Type B pancreatic cell (in vitro differentiated cells): ENCODE measurements at regions not wholly inside any gene's neighbourhood (a gene's known extent, or its start where the extent isn't known, plus 50 kb on each side); places are given as distances from the start of the nearest gene placed in this dataset.

Experiments used
- DNase-seq: peaks from one replicate; pipeline ENCODE4 v3.0.0; 2021; ENCODE audit warnings: mixed read lengths; ENCODE audit not compliant: unreplicated experiment; ENCODE audit errors: extremely low spot score
- H3K27ac Mint-ChIP-seq: 2 replicates; pipeline ENCODE4 v1.8.0; 2021; ENCODE audit warnings: mild to moderate bottlenecking, mixed read lengths
- H3K27me3 Mint-ChIP-seq: 2 replicates; pipeline ENCODE4 v1.8.0; 2021; ENCODE audit warnings: mixed read lengths
- H3K36me3 Mint-ChIP-seq: 2 replicates; pipeline ENCODE4 v1.8.0; 2021; ENCODE audit warnings: mixed read lengths
- H3K4me1 Mint-ChIP-seq: one replicate; pipeline ENCODE4 v1.8.0; 2021; ENCODE audit warnings: mixed read lengths; ENCODE audit not compliant: unreplicated experiment
- H3K4me3 Mint-ChIP-seq: 2 replicates; pipeline ENCODE4 v1.8.0; 2021; ENCODE audit warnings: mild to moderate bottlenecking, mixed read lengths
- H3K9me3 Mint-ChIP-seq: 2 replicates; pipeline ENCODE4 v1.8.0; 2021; ENCODE audit warnings: mixed read lengths
- TF ChIP-seq, protein P1 (sequence below): fragments of 200-600 bp; sonication (generic); conservative IDR thresholded peaks from 2 replicates; pipeline ENCODE4 v1.5.0; 2021; ENCODE audit warnings: antibody characterized with exemption, mild to moderate bottlenecking

DNA sequence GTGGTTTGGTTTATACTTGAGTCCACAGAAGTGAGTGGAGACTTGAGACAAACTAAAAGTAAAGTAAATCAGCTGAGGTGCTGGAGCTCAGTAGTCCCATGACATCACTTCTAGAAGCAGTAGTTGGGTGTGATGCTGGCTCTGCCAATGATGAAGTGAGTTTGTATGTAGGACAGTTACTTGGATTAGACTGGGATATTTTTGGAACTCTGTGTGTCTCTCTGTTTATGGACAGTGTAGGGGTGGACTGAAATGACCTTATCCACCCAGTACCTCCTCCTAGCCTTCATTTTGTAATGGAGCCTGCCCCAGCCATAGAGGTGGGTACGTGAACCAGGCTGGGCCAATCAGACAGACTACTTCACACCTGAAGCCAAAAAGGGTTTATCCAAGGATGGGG lies 52.2 kb downstream of the POLR1D start:
- TF ChIP-seq, protein P1, sequence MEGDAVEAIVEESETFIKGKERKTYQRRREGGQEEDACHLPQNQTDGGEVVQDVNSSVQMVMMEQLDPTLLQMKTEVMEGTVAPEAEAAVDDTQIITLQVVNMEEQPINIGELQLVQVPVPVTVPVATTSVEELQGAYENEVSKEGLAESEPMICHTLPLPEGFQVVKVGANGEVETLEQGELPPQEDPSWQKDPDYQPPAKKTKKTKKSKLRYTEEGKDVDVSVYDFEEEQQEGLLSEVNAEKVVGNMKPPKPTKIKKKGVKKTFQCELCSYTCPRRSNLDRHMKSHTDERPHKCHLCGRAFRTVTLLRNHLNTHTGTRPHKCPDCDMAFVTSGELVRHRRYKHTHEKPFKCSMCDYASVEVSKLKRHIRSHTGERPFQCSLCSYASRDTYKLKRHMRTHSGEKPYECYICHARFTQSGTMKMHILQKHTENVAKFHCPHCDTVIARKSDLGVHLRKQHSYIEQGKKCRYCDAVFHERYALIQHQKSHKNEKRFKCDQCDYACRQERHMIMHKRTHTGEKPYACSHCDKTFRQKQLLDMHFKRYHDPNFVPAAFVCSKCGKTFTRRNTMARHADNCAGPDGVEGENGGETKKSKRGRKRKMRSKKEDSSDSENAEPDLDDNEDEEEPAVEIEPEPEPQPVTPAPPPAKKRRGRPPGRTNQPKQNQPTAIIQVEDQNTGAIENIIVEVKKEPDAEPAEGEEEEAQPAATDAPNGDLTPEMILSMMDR = no peak
- no peaks in the 10 kb centered on the region for H3K4me1 Mint-ChIP-seq
- no peak for DNase-seq
- H3K27ac Mint-ChIP-seq = no peak overlapping the region
- H3K9me3 Mint-ChIP-seq = peaks cover 5% of the 10 kb centered on the region
- no peaks in the 10 kb centered on the region for H3K27me3 Mint-ChIP-seq
- H3K36me3 Mint-ChIP-seq = no peaks in the 10 kb centered on the region
- H3K4me3 Mint-ChIP-seq = no peak overlapping the region

DNA sequence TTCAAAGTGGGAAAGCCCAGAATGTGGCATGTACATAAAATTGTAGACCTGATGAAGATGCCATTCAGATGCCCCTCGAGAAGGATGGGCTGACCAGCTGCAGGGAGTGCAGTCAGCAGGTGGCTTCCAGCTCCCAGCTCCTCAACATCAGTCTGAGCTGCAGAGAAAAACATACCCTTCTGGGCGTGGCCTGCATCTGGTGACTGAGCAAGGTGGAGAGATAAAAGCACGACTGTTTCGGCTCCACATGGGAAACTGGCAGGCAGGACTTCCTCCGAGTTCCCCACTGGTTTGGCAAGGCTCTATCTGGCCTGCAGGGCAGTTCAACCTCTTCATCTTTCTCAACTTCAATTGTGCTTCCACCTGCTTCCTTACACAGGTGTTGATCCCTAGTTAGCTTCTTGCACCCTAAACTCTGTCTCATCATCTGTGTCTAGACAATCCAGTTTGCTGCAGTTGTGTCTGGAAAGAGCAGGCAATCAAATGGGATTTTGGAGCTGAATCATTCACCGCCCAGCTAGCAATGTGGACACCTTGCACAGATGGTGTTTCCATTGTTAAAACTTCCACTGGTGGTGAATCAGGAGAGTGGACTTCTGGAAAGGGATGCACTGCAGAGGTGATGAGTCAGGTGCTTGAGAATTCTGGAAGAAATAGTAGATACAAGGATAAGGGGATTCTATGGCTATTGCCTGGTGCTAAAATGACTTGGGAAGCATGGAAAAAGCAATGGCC lies 56.8 kb downstream of the POLR1D start:
- no peak overlapping the region for H3K27ac Mint-ChIP-seq
- no peak overlapping the region for H3K4me3 Mint-ChIP-seq
- H3K9me3 Mint-ChIP-seq = no peaks in the 10 kb centered on the region
- no peak for DNase-seq
- H3K36me3 Mint-ChIP-seq = no peaks in the 10 kb centered on the region
- peaks cover 30% of the 10 kb centered on the region for H3K27me3 Mint-ChIP-seq
- no peaks in the 10 kb centered on the region for H3K4me1 Mint-ChIP-seq
- TF ChIP-seq, protein P1 = no peak

DNA sequence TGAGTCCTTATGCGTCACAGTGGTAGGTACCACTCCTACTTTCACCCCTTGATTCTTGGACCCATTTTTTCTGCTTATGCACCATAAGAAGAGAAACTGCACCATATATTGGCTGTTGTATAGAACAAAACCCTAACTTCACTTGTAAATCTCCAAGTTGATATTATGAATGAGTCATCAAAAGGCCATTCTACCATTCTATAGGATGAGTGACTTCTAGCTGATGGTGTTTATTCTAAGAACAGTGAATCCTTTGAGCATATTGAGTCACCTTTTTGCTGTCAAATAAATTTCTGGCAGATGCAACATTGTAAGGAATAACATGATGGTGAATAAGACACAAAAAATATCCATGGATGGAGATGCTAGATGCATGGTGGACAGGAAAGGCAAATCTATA lies 57.7 kb downstream of the POLR1D start:
- DNase-seq = no peak
- peaks cover 34% of the 10 kb centered on the region for H3K27me3 Mint-ChIP-seq
- H3K4me1 Mint-ChIP-seq = no peaks in the 10 kb centered on the region
- H3K4me3 Mint-ChIP-seq = no peak overlapping the region
- no peak overlapping the region for H3K27ac Mint-ChIP-seq
- no peaks in the 10 kb centered on the region for H3K36me3 Mint-ChIP-seq
- TF ChIP-seq, protein P1 = no peak
- no peaks in the 10 kb centered on the region for H3K9me3 Mint-ChIP-seq

DNA sequence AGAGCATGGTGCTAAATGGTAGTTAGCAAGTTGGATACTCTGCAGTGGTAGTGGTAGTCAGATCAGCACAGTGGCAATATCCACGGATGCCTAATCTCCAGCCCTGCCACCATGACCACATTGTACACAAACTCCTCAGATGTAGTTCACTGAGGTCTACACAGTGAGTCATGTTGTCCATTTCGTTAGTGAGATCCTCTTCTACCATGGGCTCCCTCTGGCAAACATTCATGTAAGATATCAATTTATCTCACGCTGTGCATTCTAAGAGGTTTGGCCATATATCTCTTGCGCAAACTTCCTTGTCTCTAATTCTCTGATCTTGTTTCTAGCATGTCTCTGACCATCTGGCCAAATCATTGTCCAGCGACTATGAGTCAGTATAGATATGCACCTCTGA lies 58.2 kb downstream of the POLR1D start:
- DNase-seq = no peak
- Mint-ChIP-seq H3K27me3 (peaks cover 34% of the 10 kb centered on the region), H3K36me3 (no peaks in the 10 kb centered on the region), H3K9me3 (no peaks in the 10 kb centered on the region), H3K27ac (no peak overlapping the region), H3K4me1 (no peaks in the 10 kb centered on the region), H3K4me3 (no peak overlapping the region)
- TF ChIP-seq, protein P1 = no peak

DNA sequence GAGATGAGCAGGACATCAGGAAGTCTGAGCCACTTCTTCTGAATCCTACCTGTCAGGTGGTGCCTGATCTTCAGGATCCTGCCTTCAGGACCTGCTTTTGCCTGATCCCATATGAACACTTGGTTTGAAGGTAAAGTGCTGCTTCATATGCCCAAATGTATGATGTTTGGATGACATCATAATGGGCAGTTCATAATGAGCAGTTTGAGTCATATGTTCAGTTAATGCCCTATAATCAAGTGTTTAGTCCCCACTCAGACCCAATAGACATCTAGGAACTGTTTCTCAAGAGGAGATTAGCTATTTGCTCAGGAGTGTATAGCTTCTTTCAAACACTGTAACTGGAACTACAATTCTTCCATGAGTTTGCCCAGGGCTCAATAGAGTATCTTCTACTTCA lies 58.8 kb downstream of the POLR1D start:
- Mint-ChIP-seq H3K9me3 (no peaks in the 10 kb centered on the region), H3K4me1 (no peaks in the 10 kb centered on the region), H3K27ac (no peak overlapping the region), H3K27me3 (peaks cover 34% of the 10 kb centered on the region), H3K4me3 (no peak overlapping the region), H3K36me3 (no peaks in the 10 kb centered on the region)
- no peak for DNase-seq
- TF ChIP-seq, protein P1 = no peak

DNA sequence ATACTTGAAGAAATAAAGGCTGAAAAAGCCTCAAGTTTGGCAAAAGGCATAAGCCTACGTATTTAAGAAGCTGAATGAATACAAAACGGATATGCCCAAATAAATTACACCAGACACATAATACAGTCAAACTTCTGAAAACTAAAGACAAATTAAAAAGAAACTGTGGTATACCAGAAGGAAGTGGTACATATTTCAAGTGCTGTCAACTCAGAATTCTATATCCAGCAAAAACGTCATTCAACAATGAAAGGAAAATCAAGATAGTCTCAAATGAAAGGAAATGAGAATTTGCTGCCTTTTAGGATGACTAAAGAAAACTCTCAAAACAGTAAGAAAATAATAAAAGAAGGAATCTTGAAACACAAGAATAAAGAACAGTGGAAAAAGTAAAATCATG lies 69.5 kb downstream of the POLR1D start:
- Mint-ChIP-seq H3K9me3 (peaks cover 4% of the 10 kb centered on the region), H3K4me1 (no peaks in the 10 kb centered on the region), H3K36me3 (no peaks in the 10 kb centered on the region), H3K27ac (no peak overlapping the region), H3K27me3 (peaks cover 15% of the 10 kb centered on the region), H3K4me3 (no peak overlapping the region)
- no peak for DNase-seq
- TF ChIP-seq, protein P1 = no peak
